HG03159 (cell line): ENCODE measurements at regions not wholly inside any gene's neighbourhood (a gene's known extent, or its start where the extent isn't known, plus 50 kb on each side); places are given as distances from the start of the nearest gene placed in this dataset.
A peak's percentile ranks its signal among the peaks of the same experiment; 100 is the strongest.
"Not testable (repeated sequence)": the region's sequence is repeated elsewhere in the genome, so short reads cannot be mapped to it uniquely, and the experiment has no call there.

ENCODE experiments used
- ATAC-seq: cut with Tn5 transposase; IDR thresholded peaks from one replicate; pipeline ENCODE4 v1.9.1; 2021; ENCODE audit warnings: mild to moderate bottlenecking, moderate library complexity; ENCODE audit not compliant: unreplicated experiment

GRCh38 chr13:75986818-75987217 is 350.7 kb downstream of the LMO7 start:
- ATAC-seq: peak; percentile 99

GRCh38 chr13:75985132-75985531 is 349.0 kb downstream of the LMO7 start:
- ATAC-seq: no peak

- no peak for ATAC-seq
These were observed 342.7 kb downstream of the LMO7 start for GRCh38 chr13:75978818-75979217.

GRCh38 chr13:75968103-75968838 is 332.1 kb downstream of the LMO7 start:
- no peak for ATAC-seq

GRCh38 chr13:75963302-75963701 is 327.2 kb downstream of the LMO7 start:
- no peak for ATAC-seq

GRCh38 chr13:75961911-75962310 is 325.8 kb downstream of the LMO7 start:
- no peak for ATAC-seq

- peak; percentile 97 for ATAC-seq
These were observed 324.4 kb downstream of the LMO7 start for GRCh38 chr13:75960538-75960994.

GRCh38 chr13:75959861-75960481 is 323.8 kb downstream of the LMO7 start:
- ATAC-seq: peak; percentile 12

GRCh38 chr13:75953589-75953988 is 317.5 kb downstream of the LMO7 start:
- ATAC-seq: not testable (repeated sequence)

- no peak for ATAC-seq
These were observed 311.3 kb downstream of the LMO7 start for GRCh38 chr13:75947448-75947847.

GRCh38 chr13:75946536-75947284 is 310.6 kb downstream of the LMO7 start:
- no peak for ATAC-seq

GRCh38 chr13:75945841-75946482 is 309.8 kb downstream of the LMO7 start:
- no peak for ATAC-seq

GRCh38 chr13:75938811-75939560 is 302.9 kb downstream of the LMO7 start:
- ATAC-seq: no peak

- ATAC-seq: no peak
These were observed 300.7 kb downstream of the LMO7 start for GRCh38 chr13:75936791-75937190.

GRCh38 chr13:75935805-75936204 is 299.7 kb downstream of the LMO7 start:
- no peak for ATAC-seq

- ATAC-seq: no peak
These were observed 298.8 kb downstream of the LMO7 start for GRCh38 chr13:75934889-75935288.

- no peak for ATAC-seq
These were observed 296.5 kb downstream of the LMO7 start for GRCh38 chr13:75932636-75933035.

GRCh38 chr13:75931116-75931515 is 295.0 kb downstream of the LMO7 start:
- ATAC-seq: no peak

- no peak for ATAC-seq
These were observed 292.9 kb downstream of the LMO7 start for GRCh38 chr13:75929076-75929475.

- no peak for ATAC-seq
These were observed 291.1 kb downstream of the LMO7 start for GRCh38 chr13:75927183-75927669.
